ENCODE measurements at regions not wholly inside any gene's neighbourhood (a gene's known extent, or its start where the extent isn't known, plus 50 kb on each side); places are given as distances from the start of the nearest gene placed in this dataset.

- FAIRE-seq (no peak), DNase-seq (ENCODE audit: low read depth, low spot score) (no peak)
- H3K4me1 ChIP-seq (ENCODE audit: control insufficient read depth, extremely low read depth, insufficient read depth, low read length): no peaks in the 10 kb centered on the region
- no peaks in the 10 kb centered on the region for H3K79me2 ChIP-seq (ENCODE audit: control insufficient read depth, insufficient read depth, low read length)
- H3K36me3 ChIP-seq (ENCODE audit: control insufficient read depth in 2 of 2, extremely low read depth in 1 of 2, insufficient read depth in 2 of 2, low read length in 2 of 2): no peaks in the 10 kb centered on the region
- TF ChIP-seq EZH2 (IDR thresholded peaks at IDR 0.05; ENCODE audit: low read length) (no peak), CTCF (optimal IDR thresholded peaks at IDR 0.05 in 1 of 3, IDR thresholded peaks at IDR 0.05 in 1 of 3, conservative IDR thresholded peaks at IDR 0.05 in 1 of 3; ENCODE audit: extremely low read depth in 1 of 3, insufficient read depth in 2 of 3, low read length in 3 of 3) (no peak)
- H3K9me1 ChIP-seq (ENCODE audit: control insufficient read depth, extremely low read depth, insufficient read depth, low read length): no peaks in the 10 kb centered on the region
- no peaks in the 10 kb centered on the region for H3K9me3 ChIP-seq (ENCODE audit: control insufficient read depth, low read depth, low read length)
- no peak overlapping the region for H3K27ac ChIP-seq (ENCODE audit: control insufficient read depth, insufficient read depth, low read length)
- H3K4me2 ChIP-seq (ENCODE audit: control insufficient read depth, extremely low read depth, insufficient read depth, low read depth, low read length): no peak overlapping the region
- dilution Hi-C loops (cut with MboI; ENCODE audit: extremely low pct_ligation_motif_present, low sequenced_read_pairs): no loop called here
- no peak overlapping the region for H3K9ac ChIP-seq (ENCODE audit: control insufficient read depth, extremely low read depth, insufficient read depth, low read length)
- H2AFZ ChIP-seq (ENCODE audit: control insufficient read depth, low read length): no peak overlapping the region
- H3K4me3 ChIP-seq (ENCODE audit: control insufficient read depth in 2 of 3, extremely low read depth in 1 of 3, insufficient read depth in 2 of 3, low read depth in 1 of 3, low read length in 3 of 3): no peak overlapping the region
- H4K20me1 ChIP-seq (ENCODE audit: control insufficient read depth, extremely low read depth, insufficient read depth, low read length): no peaks in the 10 kb centered on the region
- H3K27me3 ChIP-seq (ENCODE audit: control insufficient read depth, extremely low read depth, insufficient read depth, low read length): no peaks in the 10 kb centered on the region
Measured at GRCh38 chr1:64401285-64401684, 68.6 kb upstream of the CACHD1 start.

- Histone ChIP-seq H3K27me3 (ENCODE audit: control insufficient read depth, extremely low read depth, insufficient read depth, low read length) (no peaks in the 10 kb centered on the region), H3K27ac (ENCODE audit: control insufficient read depth, insufficient read depth, low read length) (no peak overlapping the region), H2AFZ (ENCODE audit: control insufficient read depth, low read length) (no peak overlapping the region), H3K4me3 (ENCODE audit: control insufficient read depth in 2 of 3, extremely low read depth in 1 of 3, insufficient read depth in 2 of 3, low read depth in 1 of 3, low read length in 3 of 3) (no peak overlapping the region), H3K79me2 (ENCODE audit: control insufficient read depth, insufficient read depth, low read length) (no peaks in the 10 kb centered on the region), H4K20me1 (ENCODE audit: control insufficient read depth, extremely low read depth, insufficient read depth, low read length) (no peaks in the 10 kb centered on the region), H3K9me3 (ENCODE audit: control insufficient read depth, low read depth, low read length) (no peaks in the 10 kb centered on the region), H3K4me1 (ENCODE audit: control insufficient read depth, extremely low read depth, insufficient read depth, low read length) (no peaks in the 10 kb centered on the region), H3K36me3 (ENCODE audit: control insufficient read depth in 2 of 2, extremely low read depth in 1 of 2, insufficient read depth in 2 of 2, low read length in 2 of 2) (no peaks in the 10 kb centered on the region), H3K4me2 (ENCODE audit: control insufficient read depth, extremely low read depth, insufficient read depth, low read depth, low read length) (no peak overlapping the region), H3K9ac (ENCODE audit: control insufficient read depth, extremely low read depth, insufficient read depth, low read length) (no peak overlapping the region), H3K9me1 (ENCODE audit: control insufficient read depth, extremely low read depth, insufficient read depth, low read length) (no peaks in the 10 kb centered on the region)
- no peak for FAIRE-seq
- DNase-seq (ENCODE audit: low read depth, low spot score): no peak
- dilution Hi-C loops (cut with MboI; ENCODE audit: extremely low pct_ligation_motif_present, low sequenced_read_pairs): no loop called here
- TF ChIP-seq EZH2 (IDR thresholded peaks at IDR 0.05; ENCODE audit: low read length) (no peak), CTCF (optimal IDR thresholded peaks at IDR 0.05 in 1 of 3, IDR thresholded peaks at IDR 0.05 in 1 of 3, conservative IDR thresholded peaks at IDR 0.05 in 1 of 3; ENCODE audit: extremely low read depth in 1 of 3, insufficient read depth in 2 of 3, low read length in 3 of 3) (no peak)
Measured at GRCh38 chr1:64403331-64403730, 66.6 kb upstream of the CACHD1 start.
